Parathyroid adenoma (tissue), 2 donors: ENCODE measurements at regions not wholly inside any gene's neighbourhood (a gene's known extent, or its start where the extent isn't known, plus 50 kb on each side); places are given as distances from the start of the nearest gene placed in this dataset.

Experiments used
- H2AFZ ChIP-seq: fragments of 300-600 bp; sonication (generic); one replicate; pipeline ENCODE4 v1.7.0; 2017; ENCODE audit warnings: antibody characterized with exemption, mild to moderate bottlenecking
- H3K27ac ChIP-seq: fragments of 300-600 bp; sonication (generic); one replicate; pipeline ENCODE4 v1.7.0; 2017
- H3K27me3 ChIP-seq: fragments of 300-600 bp; sonication (generic); one replicate; pipeline ENCODE4 v1.7.0; 2017; ENCODE audit warnings: low read length; ENCODE audit not compliant: control insufficient read depth, insufficient read depth
- H3K36me3 ChIP-seq: fragments of 300-600 bp; sonication (generic); one replicate; pipeline ENCODE4 v1.7.0; 2017; ENCODE audit warnings: low read length; ENCODE audit not compliant: control insufficient read depth, insufficient read depth
- H3K4me1 ChIP-seq: fragments of 300-600 bp; sonication (generic); one replicate; pipeline ENCODE4 v1.7.0; 2017; ENCODE audit warnings: control low read depth
- H3K4me2 ChIP-seq: fragments of 300-600 bp; sonication (generic); one replicate; pipeline ENCODE4 v1.7.0; 2017; ENCODE audit warnings: low read length
- H3K4me3 ChIP-seq: fragments of 300-600 bp; sonication (generic); one replicate; pipeline ENCODE4 v1.7.0; 2017; ENCODE audit warnings: low read depth, low read length
- H3K79me2 ChIP-seq: fragments of 300-600 bp; sonication (generic); one replicate; pipeline ENCODE4 v1.7.0; 2017; ENCODE audit warnings: control low read depth
- H3K9ac ChIP-seq: fragments of 300-600 bp; sonication (generic); one replicate; pipeline ENCODE4 v1.7.0; 2017; ENCODE audit warnings: mild to moderate bottlenecking
- H3K9me3 ChIP-seq: fragments of 300-600 bp; sonication (generic); one replicate; pipeline ENCODE4 v1.7.0; 2017; ENCODE audit warnings: low read length; ENCODE audit not compliant: control insufficient read depth
- TF ChIP-seq, protein P1 (sequence below): fragments of 300-600 bp; sonication (generic); IDR thresholded peaks from one replicate; pipeline ENCODE4 v1.7.0; 2017; ENCODE audit warnings: antibody characterized with exemption, mild to moderate bottlenecking
- donor health status: primary hyperparathyroidism.

DNA sequence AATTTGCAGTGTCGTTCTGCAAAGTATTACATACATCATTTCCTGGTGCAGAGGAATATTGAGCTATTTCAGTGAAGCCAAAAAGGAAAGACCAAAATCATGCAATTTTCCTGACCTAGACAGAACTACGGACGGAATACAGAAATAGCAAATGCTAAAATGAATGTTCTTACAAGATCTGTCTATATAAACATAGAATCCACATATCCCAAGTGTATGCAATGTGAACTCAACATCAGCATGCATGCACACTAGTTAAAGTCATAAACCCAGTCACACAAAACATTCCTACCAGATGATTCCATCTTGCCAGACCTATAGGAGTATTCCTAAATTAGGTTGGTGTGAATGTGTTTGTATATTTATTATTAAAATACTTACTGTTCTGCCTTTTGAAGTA, 383.7 kb upstream of the ZNF507 start:
- no peaks in the 10 kb centered on the region for H3K4me1 ChIP-seq
- no peaks in the 10 kb centered on the region for H3K79me2 ChIP-seq
- no peak overlapping the region for H3K4me3 ChIP-seq
- no peak overlapping the region for H3K4me2 ChIP-seq
- TF ChIP-seq, protein P1, sequence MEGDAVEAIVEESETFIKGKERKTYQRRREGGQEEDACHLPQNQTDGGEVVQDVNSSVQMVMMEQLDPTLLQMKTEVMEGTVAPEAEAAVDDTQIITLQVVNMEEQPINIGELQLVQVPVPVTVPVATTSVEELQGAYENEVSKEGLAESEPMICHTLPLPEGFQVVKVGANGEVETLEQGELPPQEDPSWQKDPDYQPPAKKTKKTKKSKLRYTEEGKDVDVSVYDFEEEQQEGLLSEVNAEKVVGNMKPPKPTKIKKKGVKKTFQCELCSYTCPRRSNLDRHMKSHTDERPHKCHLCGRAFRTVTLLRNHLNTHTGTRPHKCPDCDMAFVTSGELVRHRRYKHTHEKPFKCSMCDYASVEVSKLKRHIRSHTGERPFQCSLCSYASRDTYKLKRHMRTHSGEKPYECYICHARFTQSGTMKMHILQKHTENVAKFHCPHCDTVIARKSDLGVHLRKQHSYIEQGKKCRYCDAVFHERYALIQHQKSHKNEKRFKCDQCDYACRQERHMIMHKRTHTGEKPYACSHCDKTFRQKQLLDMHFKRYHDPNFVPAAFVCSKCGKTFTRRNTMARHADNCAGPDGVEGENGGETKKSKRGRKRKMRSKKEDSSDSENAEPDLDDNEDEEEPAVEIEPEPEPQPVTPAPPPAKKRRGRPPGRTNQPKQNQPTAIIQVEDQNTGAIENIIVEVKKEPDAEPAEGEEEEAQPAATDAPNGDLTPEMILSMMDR: no peak
- H3K9ac ChIP-seq: no peak overlapping the region
- H3K9me3 ChIP-seq: no peaks in the 10 kb centered on the region
- H3K36me3 ChIP-seq: no peaks in the 10 kb centered on the region
- no peak overlapping the region for H3K27ac ChIP-seq
- no peak overlapping the region for H2AFZ ChIP-seq
- no peaks in the 10 kb centered on the region for H3K27me3 ChIP-seq

DNA sequence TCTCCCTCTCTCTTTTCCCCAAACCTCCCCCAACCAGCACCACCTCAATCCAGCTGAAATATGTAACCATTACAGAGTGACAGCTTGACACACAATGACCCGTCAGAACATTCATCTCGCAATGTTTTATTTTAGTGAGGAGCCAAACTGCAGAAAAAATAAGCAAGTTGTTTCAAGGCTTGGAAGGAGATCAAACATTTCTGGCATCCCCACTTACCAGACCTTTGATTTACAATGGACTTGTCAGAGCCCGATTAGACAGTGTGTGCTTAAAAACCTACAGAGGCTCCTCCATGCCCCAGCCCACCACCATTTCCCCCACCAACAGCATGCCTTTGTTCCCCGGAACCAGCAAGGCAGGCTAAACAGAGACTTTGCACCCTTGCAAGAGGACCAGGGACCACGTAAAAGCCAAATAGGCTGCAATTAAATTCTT, 382.8 kb upstream of the ZNF507 start:
- TF ChIP-seq, protein P1: no peak

DNA sequence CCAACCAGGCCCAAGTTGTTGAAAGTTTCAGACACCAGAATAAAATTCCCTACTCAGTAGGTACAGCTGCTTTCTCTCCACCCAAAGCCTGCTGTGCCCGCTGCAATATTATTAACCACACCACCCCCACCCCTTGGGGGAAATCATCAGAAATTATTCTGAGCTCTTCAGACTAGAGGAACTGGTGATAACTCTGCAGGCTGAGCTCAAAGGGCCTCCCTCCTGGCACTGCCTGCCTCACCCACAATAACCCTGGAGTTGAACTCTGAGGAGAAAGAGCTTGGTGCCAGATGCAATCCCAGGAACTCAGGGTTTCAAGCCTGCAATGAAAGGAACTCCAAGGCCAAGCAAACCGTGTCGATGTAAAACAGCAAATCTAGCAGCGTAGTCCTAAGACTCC, 381.7 kb upstream of the ZNF507 start:
- Histone ChIP-seq H3K4me1 (no peaks in the 10 kb centered on the region), H3K9ac (no peak overlapping the region), H2AFZ (no peak overlapping the region), H3K4me2 (no peak overlapping the region), H3K4me3 (no peak overlapping the region), H3K79me2 (no peaks in the 10 kb centered on the region), H3K9me3 (no peaks in the 10 kb centered on the region), H3K36me3 (no peaks in the 10 kb centered on the region), H3K27ac (no peak overlapping the region), H3K27me3 (no peaks in the 10 kb centered on the region)
- TF ChIP-seq, protein P1: no peak

More for the DNA sequence above, 382.8 kb upstream of the ZNF507 start:
- Histone ChIP-seq H3K4me3 (no peak overlapping the region), H3K9me3 (no peaks in the 10 kb centered on the region), H3K27me3 (no peaks in the 10 kb centered on the region), H3K9ac (no peak overlapping the region), H3K27ac (no peak overlapping the region), H3K79me2 (no peaks in the 10 kb centered on the region), H2AFZ (no peak overlapping the region), H3K36me3 (no peaks in the 10 kb centered on the region), H3K4me2 (no peak overlapping the region), H3K4me1 (no peaks in the 10 kb centered on the region)

DNA sequence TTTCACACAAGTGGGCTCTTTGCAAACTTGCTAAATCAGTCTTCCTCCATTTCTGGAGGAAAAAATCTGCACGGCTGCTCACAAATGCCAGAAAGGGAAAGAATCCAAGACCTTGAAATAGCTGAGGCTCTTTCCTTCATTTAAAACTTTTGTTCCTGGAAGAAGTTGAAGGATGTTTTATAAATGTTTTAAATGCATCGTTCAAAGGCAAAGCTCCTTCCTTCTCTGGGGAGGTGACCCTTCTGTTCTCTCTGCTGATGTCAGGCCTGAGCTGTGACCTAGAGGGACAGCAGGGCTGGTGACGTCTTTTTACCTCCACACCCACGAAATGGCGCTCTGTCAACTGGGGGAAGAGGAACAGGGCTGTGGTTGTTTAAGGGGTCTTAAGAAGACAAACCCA, 376.4 kb upstream of the ZNF507 start:
- no peak overlapping the region for H3K4me3 ChIP-seq
- no peak overlapping the region for H3K27ac ChIP-seq
- no peaks in the 10 kb centered on the region for H3K79me2 ChIP-seq
- H2AFZ ChIP-seq: no peak overlapping the region
- H3K36me3 ChIP-seq: no peaks in the 10 kb centered on the region
- H3K9me3 ChIP-seq: no peaks in the 10 kb centered on the region
- TF ChIP-seq, protein P1: no peak
- no peak overlapping the region for H3K4me2 ChIP-seq
- H3K9ac ChIP-seq: no peak overlapping the region
- H3K4me1 ChIP-seq: no peaks in the 10 kb centered on the region
- no peaks in the 10 kb centered on the region for H3K27me3 ChIP-seq

DNA sequence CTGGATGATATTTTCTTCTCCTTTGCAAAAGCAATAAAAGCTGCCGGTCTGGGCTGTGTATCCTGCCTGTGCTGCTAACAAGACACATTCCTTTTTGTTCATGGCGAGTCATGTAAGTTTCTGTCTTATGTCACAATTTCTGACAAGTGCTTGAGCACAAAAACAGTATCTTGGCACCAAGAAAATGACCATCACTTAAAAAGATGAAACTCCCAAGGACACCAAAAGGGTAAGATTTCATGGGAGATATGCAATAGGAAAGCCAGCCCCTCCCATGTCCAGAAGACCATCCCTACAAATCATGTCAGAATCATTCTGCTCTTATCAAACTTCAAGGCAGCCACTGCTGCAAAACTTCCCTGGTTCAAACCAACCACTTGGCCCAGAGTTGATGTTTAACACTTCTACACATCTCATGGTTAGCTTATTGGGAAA, 375.4 kb upstream of the ZNF507 start:
- Histone ChIP-seq H3K79me2 (no peaks in the 10 kb centered on the region), H3K36me3 (no peaks in the 10 kb centered on the region), H3K4me1 (no peaks in the 10 kb centered on the region), H3K4me3 (no peak overlapping the region), H3K9me3 (no peaks in the 10 kb centered on the region), H2AFZ (no peak overlapping the region), H3K9ac (no peak overlapping the region), H3K27ac (no peak overlapping the region), H3K27me3 (no peaks in the 10 kb centered on the region), H3K4me2 (no peak overlapping the region)
- TF ChIP-seq, protein P1: no peak
